GM18511 (cell line): ENCODE measurements at regions not wholly inside any gene's neighbourhood (a gene's known extent, or its start where the extent isn't known, plus 50 kb on each side); places are given as distances from the start of the nearest gene placed in this dataset.
"Not testable (repeated sequence)": the region's sequence is repeated elsewhere in the genome, so short reads cannot be mapped to it uniquely, and the experiment has no call there.

Experiments
- ATAC-seq: cut with Tn5 transposase; IDR thresholded peaks from one replicate; pipeline ENCODE4 v1.9.1; 2021; ENCODE audit warnings: mild to moderate bottlenecking, moderate library complexity; ENCODE audit not compliant: unreplicated experiment

DNA sequence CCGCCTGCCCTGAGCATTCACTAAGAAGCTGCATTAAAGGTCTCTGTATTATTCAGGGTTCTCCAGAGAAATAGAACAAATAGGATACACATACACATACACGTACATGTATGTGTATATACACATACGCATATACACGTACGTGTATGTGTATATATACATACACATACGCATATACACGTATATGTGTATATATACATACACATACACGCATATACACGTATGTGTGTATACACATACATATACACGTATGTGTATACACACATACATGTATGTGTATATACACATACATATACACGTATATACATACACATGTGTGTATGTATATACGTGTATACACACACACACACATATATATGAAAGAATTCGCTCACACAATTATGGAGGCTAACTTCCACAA lies 108.9 kb upstream of the BARHL2 start:
- no peak for ATAC-seq

DNA sequence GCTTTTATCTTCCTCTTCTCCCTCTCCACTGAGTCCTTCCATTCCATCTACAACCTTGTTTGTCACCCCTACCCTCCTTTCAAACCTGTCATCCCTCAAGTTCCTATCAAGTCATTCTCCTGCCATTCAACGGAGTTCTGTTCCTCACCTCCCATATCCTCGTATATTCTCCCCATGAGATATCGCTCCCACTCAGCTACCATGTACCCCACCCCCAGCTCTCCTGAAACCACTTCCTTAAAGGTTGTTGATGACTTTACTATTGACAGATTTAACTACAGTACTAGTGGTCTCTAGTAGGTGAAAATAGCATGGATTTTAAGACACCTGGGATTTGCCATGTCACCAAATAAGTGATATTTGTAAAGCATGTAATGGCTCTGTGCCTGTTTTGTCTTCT lies 107.4 kb upstream of the BARHL2 start:
- no peak for ATAC-seq

- no peak for ATAC-seq
Observed at GRCh38 chr1:90823686-90824085, 106.6 kb upstream of the BARHL2 start.

DNA sequence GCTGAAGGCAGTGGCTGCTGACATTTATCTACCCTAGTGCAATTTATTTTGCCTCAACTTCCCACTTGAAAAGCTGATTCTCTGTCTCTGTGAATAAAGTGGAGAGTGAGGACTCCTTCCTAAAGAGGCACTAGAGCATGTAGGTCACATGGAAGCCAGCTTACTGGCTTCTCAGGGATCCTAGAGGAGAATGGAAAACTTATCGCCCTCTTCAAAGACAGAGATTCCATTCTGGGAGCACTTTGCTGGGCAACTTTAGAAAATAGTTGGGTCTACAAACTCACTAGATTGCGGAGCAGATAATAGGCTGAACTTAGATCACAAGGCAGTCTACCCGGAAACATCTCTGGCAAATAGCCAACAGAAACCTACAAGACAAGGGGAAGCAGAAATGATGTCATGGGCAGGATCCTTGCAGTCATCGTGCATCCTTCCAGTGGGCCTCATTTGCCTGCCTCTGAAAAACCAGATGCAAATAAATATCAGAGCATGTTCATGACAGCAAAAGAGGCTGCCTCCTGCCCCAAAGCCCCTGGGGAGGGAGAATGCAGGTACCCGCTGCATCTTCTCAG lies 104.8 kb upstream of the BARHL2 start:
- no peak for ATAC-seq

- no peak for ATAC-seq
Observed at GRCh38 chr1:90821152-90821787, 104.2 kb upstream of the BARHL2 start.

DNA sequence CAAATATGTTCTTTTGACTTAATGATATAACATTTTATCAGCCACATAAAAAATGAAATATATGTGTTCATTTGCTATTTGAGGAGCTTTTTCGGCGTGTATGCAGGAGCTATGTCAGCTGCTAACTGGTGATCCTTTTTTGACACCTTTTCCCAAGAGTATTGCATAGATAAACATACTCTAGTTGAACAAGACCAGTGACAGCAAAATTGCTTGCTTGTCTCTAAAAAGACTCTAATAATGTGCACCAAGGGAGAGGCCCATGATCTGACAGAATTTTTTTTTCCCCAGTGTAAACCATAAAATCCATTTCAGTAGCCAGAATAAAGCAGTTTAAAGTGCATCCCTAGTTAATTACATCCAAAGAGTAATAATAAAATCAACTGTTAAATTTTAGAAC lies 103.6 kb upstream of the BARHL2 start:
- no peak for ATAC-seq

DNA sequence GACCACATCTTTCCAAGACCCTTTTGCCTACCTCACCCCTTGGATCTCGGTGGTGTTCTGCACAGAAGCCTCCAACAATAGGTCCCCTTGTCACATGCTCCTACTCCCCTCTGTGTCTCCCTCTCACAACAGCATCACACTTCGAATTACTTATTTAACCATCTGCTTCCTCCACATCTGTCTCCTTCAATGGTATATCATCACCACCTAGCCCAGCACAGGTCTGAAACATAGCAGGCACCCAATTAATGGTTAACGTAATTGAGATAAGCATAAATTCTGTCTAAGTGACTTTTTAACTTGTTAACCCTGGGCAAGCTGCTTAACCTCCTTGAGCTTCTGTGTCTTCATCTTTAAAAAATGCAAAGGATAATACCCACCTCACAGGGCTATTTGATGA lies 100.3 kb upstream of the BARHL2 start:
- ATAC-seq: no peak

GRCh38 chr1:90812237-90812636 lies 95.1 kb upstream of the BARHL2 start:
- not testable (repeated sequence) for ATAC-seq

- ATAC-seq: not testable (repeated sequence)
Observed at GRCh38 chr1:90811444-90811950, 94.4 kb upstream of the BARHL2 start.

GRCh38 chr1:90810681-90811080 lies 93.6 kb upstream of the BARHL2 start:
- ATAC-seq: no peak

DNA sequence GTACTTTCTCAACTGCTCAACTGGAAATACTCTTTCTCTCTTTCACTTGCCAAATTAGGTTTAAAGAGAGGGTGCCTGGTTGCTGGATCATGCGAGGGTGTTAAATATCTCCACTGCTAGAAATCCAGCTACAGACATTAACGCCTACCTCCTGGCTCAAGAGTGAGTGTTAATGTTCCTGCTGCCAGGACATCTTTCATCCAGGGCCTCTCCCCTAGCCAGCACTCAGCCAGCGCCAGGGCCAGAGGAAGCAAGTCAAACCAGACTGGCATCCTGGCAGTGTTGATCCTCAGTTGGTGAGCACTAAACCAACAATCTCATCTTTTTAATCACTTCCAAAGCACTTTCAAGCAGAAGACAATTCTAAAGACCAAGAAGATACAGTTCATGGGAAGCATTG lies 92.9 kb upstream of the BARHL2 start:
- no peak for ATAC-seq

GRCh38 chr1:90809093-90809492 lies 92.0 kb upstream of the BARHL2 start:
- ATAC-seq: no peak

DNA sequence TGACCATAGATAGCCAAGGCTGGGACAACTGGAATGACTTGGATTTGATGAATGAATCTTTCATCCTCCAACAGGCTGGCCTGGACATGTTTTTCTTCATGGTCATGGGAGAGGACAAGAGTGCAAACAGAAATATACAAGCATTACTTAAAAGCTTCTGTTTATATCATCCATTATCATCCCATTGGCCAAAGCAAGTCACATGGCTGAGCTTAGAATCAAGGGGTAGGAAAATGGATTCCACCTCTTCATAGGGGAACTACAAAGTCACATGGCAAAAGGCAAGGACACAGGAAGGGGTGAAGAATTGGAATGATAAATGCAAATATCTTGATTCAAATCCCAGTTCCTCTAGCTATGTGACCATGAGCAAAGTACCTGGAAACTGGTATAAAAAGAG lies 90.2 kb upstream of the BARHL2 start:
- ATAC-seq: no peak

- no peak for ATAC-seq
Observed at GRCh38 chr1:90802622-90803021, 85.5 kb upstream of the BARHL2 start.

- ATAC-seq: no peak
Observed at GRCh38 chr1:90800012-90800717, 83.1 kb upstream of the BARHL2 start.

- ATAC-seq: no peak
Observed at GRCh38 chr1:90799326-90799725, 82.2 kb upstream of the BARHL2 start.

GRCh38 chr1:90798883-90799282 lies 81.8 kb upstream of the BARHL2 start:
- no peak for ATAC-seq

DNA sequence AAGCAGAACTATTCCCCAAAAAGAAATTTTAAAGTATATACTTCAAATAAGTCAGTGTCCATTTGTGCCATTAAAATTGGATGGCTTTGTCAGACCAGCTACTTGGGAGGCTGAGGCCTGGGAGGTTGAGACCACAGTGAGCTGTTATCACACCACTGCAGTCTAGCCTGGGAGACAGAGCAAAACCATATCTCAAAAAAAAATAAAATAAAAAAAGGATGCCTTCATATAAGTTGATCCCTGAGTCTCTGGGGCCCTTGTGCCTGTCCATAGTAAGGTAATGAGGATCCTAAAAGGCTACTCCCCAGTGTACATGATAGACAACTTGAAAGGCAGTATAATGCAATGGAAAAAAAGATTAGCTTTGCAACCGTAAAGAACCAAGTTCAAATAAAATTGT lies 81.2 kb upstream of the BARHL2 start:
- ATAC-seq: no peak

DNA sequence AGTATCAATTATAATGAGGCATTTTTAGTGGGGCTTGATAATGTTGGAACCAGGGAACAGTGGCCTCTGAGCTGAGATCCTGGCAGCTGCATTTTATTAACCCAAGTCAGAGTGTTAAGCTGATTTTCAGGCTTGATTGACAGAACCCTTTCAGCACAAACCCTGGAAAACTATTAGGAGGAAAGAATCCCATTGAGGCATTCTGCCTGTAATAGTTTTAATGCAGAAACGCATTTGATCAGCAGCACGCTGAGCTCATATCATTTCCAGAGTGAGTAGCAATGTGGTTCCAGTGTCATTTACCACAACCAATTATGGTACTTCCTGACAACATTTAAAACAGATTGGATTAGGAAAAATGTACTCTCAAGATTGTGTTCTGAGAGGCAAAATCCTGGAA lies 78.3 kb upstream of the BARHL2 start:
- no peak for ATAC-seq

DNA sequence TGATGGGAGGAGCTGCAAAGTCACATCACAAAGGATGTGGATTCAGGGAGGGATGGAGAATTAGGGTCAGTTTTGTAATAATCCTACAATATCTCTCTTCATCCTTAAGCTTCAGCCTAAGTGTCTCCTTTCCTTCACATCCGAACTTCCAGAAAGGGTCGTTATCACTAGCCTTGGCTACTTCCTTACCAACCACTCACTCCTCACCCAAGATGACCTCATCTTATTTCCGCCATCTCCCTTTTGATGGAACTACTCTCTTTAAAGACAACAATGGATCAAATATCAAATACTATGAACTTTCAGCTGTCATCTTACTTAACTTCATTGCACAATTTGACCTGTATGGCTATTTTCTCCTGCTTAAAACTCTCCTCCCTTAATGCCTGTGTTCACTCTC lies 69.6 kb upstream of the BARHL2 start:
- no peak for ATAC-seq

GRCh38 chr1:90784186-90784847 lies 67.2 kb upstream of the BARHL2 start:
- no peak for ATAC-seq

GRCh38 chr1:90783181-90783580 lies 66.1 kb upstream of the BARHL2 start:
- no peak for ATAC-seq
